SK-N-SH (cell line): ENCODE measurements at regions not wholly inside any gene's neighbourhood (a gene's known extent, or its start where the extent isn't known, plus 50 kb on each side); places are given as distances from the start of the nearest gene placed in this dataset.

Experiments
- CTCF ChIA-PET: fragments of 300-600, 350-600 bp; formaldehyde crosslinking; extraction: SDS; loops from one replicate; lab custom pipeline; 2021; lab: Yijun Ruan, JAX
- POLR2A ChIA-PET: fragments of 350-600 bp; sonication (Branson Sonifier 250); formaldehyde crosslinking; extraction: SDS; loops from one replicate; lab custom pipeline; 2020; ENCODE audit warnings: antibody characterized with exemption, inconsistent platforms; lab: Yijun Ruan, JAX
- DNase-seq: peaks from one replicate; pipeline ENCODE4 v3.0.0; 2012
- H2AFZ ChIP-seq: fragments of 200-600 bp; sonication (generic); 2 replicates; pipeline ENCODE4 v1.8.1; 2016; ENCODE audit warnings: antibody characterized with exemption, mild to moderate bottlenecking, low read depth
- H3F3A ChIP-seq: fragments of 200-600 bp; sonication (generic); replicated peaks from 2 replicates; pipeline ENCODE3; 2016; ENCODE audit warnings: antibody characterized with exemption, mild to moderate bottlenecking; ENCODE audit not compliant: insufficient read depth
- H3K27ac ChIP-seq, 2 experiments: fragments of 200-500 bp in 1 of 2; fragments of 200-600 bp in 1 of 2; sonication (Bioruptor generic) in 1 of 2; sonication (generic), shearing (Covaris generic) in 1 of 2; 2 replicates each; pipeline versions ENCODE4 v1.5.1 to v1.6.1; 2014 to 2016; ENCODE audit warnings: low read depth in 2 of 2, inconsistent platforms in 1 of 2, low read length in 1 of 2, mild to moderate bottlenecking in 1 of 2, mixed read lengths in 1 of 2
- H3K27me3 ChIP-seq: fragments of 200-600 bp; sonication (generic), shearing (Covaris generic); 2 replicates; pipeline ENCODE4 v1.6.1; 2016; ENCODE audit warnings: mixed run types; ENCODE audit not compliant: insufficient read depth
- H3K36me3 ChIP-seq, 2 experiments: fragments of 200-500 bp in 1 of 2; fragments of 200-600 bp in 1 of 2; sonication (Bioruptor generic) in 1 of 2; sonication (generic) in 1 of 2; replicated peaks in 1 of 2; 2 replicates each; pipeline versions ENCODE3 to v1.5.1; 2014 to 2016; ENCODE audit warnings: low read length in 1 of 2, mild to moderate bottlenecking in 1 of 2; ENCODE audit not compliant: insufficient read depth in 2 of 2, control insufficient read depth in 1 of 2
- H3K4me1 ChIP-seq, 2 experiments: fragments of 200-500 bp in 1 of 2; fragments of 200-600 bp in 1 of 2; sonication (Bioruptor generic) in 1 of 2; sonication (generic), shearing (Covaris generic) in 1 of 2; 2 replicates each; pipeline versions ENCODE4 v1.5.1 to v1.6.1; 2014 to 2016; ENCODE audit warnings: low read depth in 1 of 2, low read length in 1 of 2, mixed run types in 1 of 2; ENCODE audit not compliant: insufficient read depth in 2 of 2, control insufficient read depth in 1 of 2
- H3K4me2 ChIP-seq: fragments of 200-600 bp; sonication (generic), shearing (Covaris generic); 2 replicates; pipeline ENCODE4 v1.6.1; 2017; ENCODE audit warnings: mixed run types
- H3K4me3 ChIP-seq, 2 experiments: fragments of 200-500 bp in 1 of 2; fragments of 200-600 bp in 1 of 2; sonication (Bioruptor generic) in 1 of 2; sonication (generic), shearing (Covaris generic) in 1 of 2; 2 replicates each; pipeline versions ENCODE4 v1.5.1 to v1.8.1; 2014 to 2016; ENCODE audit warnings: low read depth in 2 of 2, inconsistent platforms in 1 of 2, low read length in 1 of 2, mild to moderate bottlenecking in 1 of 2, mixed read lengths in 1 of 2, moderate library complexity in 1 of 2
- H3K79me2 ChIP-seq: fragments of 200-600 bp; sonication (generic); 2 replicates; pipeline ENCODE4 v1.8.1; 2017; ENCODE audit warnings: mild to moderate bottlenecking; ENCODE audit not compliant: insufficient read depth
- H3K9ac ChIP-seq: fragments of 200-600 bp; sonication (generic); 2 replicates; pipeline ENCODE4 v1.6.1; 2017; ENCODE audit warnings: mixed run types
- H3K9me2 ChIP-seq: fragments of 200-600 bp; sonication (generic); 2 replicates; pipeline ENCODE4 v1.6.1; 2017; ENCODE audit warnings: mixed run types
- H3K9me3 ChIP-seq: fragments of 200-600 bp; sonication (generic); 2 replicates; pipeline ENCODE4 v1.6.1; 2017; ENCODE audit warnings: mixed run types, mild to moderate bottlenecking, moderate library complexity
- H4K20me1 ChIP-seq: fragments of 200-600 bp; sonication (generic); 2 replicates; pipeline ENCODE4 v1.6.1; 2017; ENCODE audit warnings: mild to moderate bottlenecking, mixed run types; ENCODE audit not compliant: insufficient read depth
- CTCF ChIP-seq: fragments of 200-600 bp; sonication (generic); IDR thresholded peaks from 2 replicates; pipeline ENCODE4 v1.6.1; 2017; ENCODE audit warnings: antibody characterized with exemption, mild to moderate bottlenecking, moderate library complexity
- ELF1 ChIP-seq: IDR thresholded peaks from 2 replicates; pipeline ENCODE4 v1.4.0; 2012
- EP300 ChIP-seq, 2 experiments: IDR thresholded peaks; 2 replicates each; pipeline versions ENCODE4 v1.4.0 to v1.6.1; 2012; ENCODE audit warnings: borderline replicate concordance in 1 of 2, low read depth in 1 of 2, low read length in 1 of 2
- EZH2phosphoT487 ChIP-seq: fragments of 200-600 bp; sonication (generic); IDR thresholded peaks from 2 replicates; pipeline ENCODE4 v1.6.1; 2017; ENCODE audit warnings: low read depth, mixed run types, mild to moderate bottlenecking, antibody characterized with exemption, moderate library complexity, borderline replicate concordance
- FOXM1 ChIP-seq: IDR thresholded peaks from 2 replicates; pipeline ENCODE4 v1.4.0; 2012; ENCODE audit warnings: low read depth, mild to moderate bottlenecking
- IRF3 ChIP-seq: fragments of 150-350 bp; IDR thresholded peaks from 2 replicates; pipeline ENCODE4 v1.6.1; 2016; ENCODE audit warnings: mild to moderate bottlenecking, low read depth, low read length
- PBX3 ChIP-seq: IDR thresholded peaks from 2 replicates; pipeline ENCODE4; 2012
- RAD21 ChIP-seq: IDR thresholded peaks from 2 replicates; pipeline ENCODE4 v1.6.1; 2012; ENCODE audit warnings: mild to moderate bottlenecking, low read length
- REST ChIP-seq: IDR thresholded peaks from 2 replicates; pipeline ENCODE4 v1.6.1; 2012; ENCODE audit warnings: mild to moderate bottlenecking, low read depth, low read length, moderate library complexity
- RFX5 ChIP-seq: IDR thresholded peaks from 2 replicates; pipeline ENCODE4 v1.6.1; 2012; ENCODE audit warnings: mild to moderate bottlenecking, improper control_type of control experiment, low read length
- SIN3A ChIP-seq: IDR thresholded peaks from 2 replicates; pipeline ENCODE4 v1.6.1; 2012; ENCODE audit warnings: low read depth, mild to moderate bottlenecking, low read length, moderate library complexity, borderline replicate concordance
- SMC3 ChIP-seq: IDR thresholded peaks from 2 replicates; pipeline ENCODE4 v1.6.1; 2012; ENCODE audit warnings: low read depth, low read length, improper control_type of control experiment
- TCF12 ChIP-seq: IDR thresholded peaks from 2 replicates; pipeline ENCODE4 v1.4.0; 2012
- TEAD4 ChIP-seq: IDR thresholded peaks from 2 replicates; pipeline ENCODE4 v1.4.0; 2012; ENCODE audit warnings: mild to moderate bottlenecking, borderline replicate concordance; ENCODE audit not compliant: insufficient read depth
- USF1 ChIP-seq: IDR thresholded peaks from 2 replicates; pipeline ENCODE4 v1.4.0; 2012; ENCODE audit warnings: low read depth, borderline replicate concordance
- WGBS: methylation state at CpG from one replicate; pipeline ENCODE4 v1.1.6; 2017; ENCODE audit warnings: low lambda C conversion rate; 5-methylcytosine and 5-hydroxymethylcytosine counted together

GRCh38 chr3:78287085-78287484 lies 1247.2 kb downstream of the ROBO2 start:
- Histone ChIP-seq H3F3A (no peaks in the 10 kb centered on the region), H3K4me1 (no peaks in the 10 kb centered on the region), H3K36me3 (no peaks in the 10 kb centered on the region), H3K79me2 (no peaks in the 10 kb centered on the region), H3K9ac (no peak overlapping the region), H3K27me3 (no peaks in the 10 kb centered on the region), H3K27ac (no peak overlapping the region), H4K20me1 (no peaks in the 10 kb centered on the region), H2AFZ (no peak overlapping the region), H3K9me2 (no peaks in the 10 kb centered on the region), H3K9me3 (no peaks in the 10 kb centered on the region), H3K4me3 (no peak overlapping the region), H3K4me2 (no peak overlapping the region)
- TF ChIP-seq ELF1 = no peak
- no peak for TF ChIP-seq EP300 (IDR thresholded peaks at IDR 0.05; ENCODE audit: borderline replicate concordance in 1 of 2, low read depth in 1 of 2, low read length in 1 of 2)
- no peak for TF ChIP-seq CTCF
- TF ChIP-seq SMC3 = no peak
- TF ChIP-seq FOXM1 = no peak
- POLR2A ChIA-PET = no interaction called here
- DNase-seq = no peak
- CTCF ChIA-PET = no interaction called here

- Histone ChIP-seq H3K9me3 (no peaks in the 10 kb centered on the region), H4K20me1 (no peaks in the 10 kb centered on the region), H3K9me2 (no peaks in the 10 kb centered on the region), H2AFZ (no peak overlapping the region), H3K9ac (no peak overlapping the region), H3K36me3 (no peaks in the 10 kb centered on the region), H3K79me2 (no peaks in the 10 kb centered on the region), H3K27ac (no peak overlapping the region), H3K4me1 (no peaks in the 10 kb centered on the region), H3K4me3 (no peak overlapping the region), H3K27me3 (no peaks in the 10 kb centered on the region), H3F3A (no peaks in the 10 kb centered on the region), H3K4me2 (no peak overlapping the region)
- no peak for TF ChIP-seq PBX3
- no peak for TF ChIP-seq RAD21
- TF ChIP-seq RFX5 = no peak
- TF ChIP-seq TCF12 = no peak
- TF ChIP-seq TEAD4 = no peak
- TF ChIP-seq EZH2phosphoT487 = no peak
- TF ChIP-seq USF1 = no peak
- no peak for TF ChIP-seq SIN3A
- TF ChIP-seq EP300 (IDR thresholded peaks at IDR 0.05; ENCODE audit: borderline replicate concordance in 1 of 2, low read depth in 1 of 2, low read length in 1 of 2) = no peak
- TF ChIP-seq REST = no peak
- no peak for TF ChIP-seq IRF3
- DNase-seq = no peak
- CTCF ChIA-PET = interaction anchor here (0.6 to 1.7 kb wide), 2 partner anchors 11 to 751 kb away, joined by 3 to 4 read pairs; no protein-coding TSS in a partner anchor
- 39% methylated on average over 3 of the region's 3 CpGs for WGBS
- POLR2A ChIA-PET = no interaction called here
Measured at GRCh38 chr3:78293284-78293683, 1253.4 kb downstream of the ROBO2 start.
